OCI-LY1 (cell line): ENCODE measurements at regions not wholly inside any gene's neighbourhood (a gene's known extent, or its start where the extent isn't known, plus 50 kb on each side); places are given as distances from the start of the nearest gene placed in this dataset.

Experiments used
- H2AFZ ChIP-seq: fragments of 200-600 bp; sonication (generic), shearing (Covaris generic); 2 replicates; pipeline ENCODE4 v1.6.0; 2014; ENCODE audit warnings: antibody characterized with exemption, mild to moderate bottlenecking, low read length
- H3F3A ChIP-seq: fragments of 200-600 bp; sonication (generic), shearing (Covaris generic); 2 replicates; pipeline ENCODE4 v1.6.0; 2014; ENCODE audit warnings: mild to moderate bottlenecking, antibody characterized with exemption, low read length, moderate library complexity; ENCODE audit not compliant: insufficient read depth
- H3K27ac ChIP-seq: fragments of 200-600 bp; sonication (generic); 2 replicates; pipeline ENCODE4 v1.5.1; 2014; ENCODE audit warnings: low read length, mixed run types, mild to moderate bottlenecking, low read depth; ENCODE audit not compliant: poor library complexity, severe bottlenecking
- H3K27me3 ChIP-seq: fragments of 200-600 bp; sonication (generic); 2 replicates; pipeline ENCODE4 v1.6.0; 2014; ENCODE audit warnings: antibody characterized with exemption, mild to moderate bottlenecking, low read length, moderate library complexity; ENCODE audit not compliant: insufficient read depth
- H3K36me3 ChIP-seq: fragments of 200-600 bp; sonication (generic); 2 replicates; pipeline ENCODE4 v1.6.1; 2014; ENCODE audit warnings: mild to moderate bottlenecking, antibody characterized with exemption, low read length, moderate library complexity, mixed read lengths; ENCODE audit not compliant: insufficient read depth
- H3K4me1 ChIP-seq: fragments of 200-600 bp; sonication (generic); 2 replicates; pipeline ENCODE4 v1.5.1; 2014; ENCODE audit warnings: mild to moderate bottlenecking, low read length, moderate library complexity; ENCODE audit not compliant: insufficient read depth, severe bottlenecking
- H3K4me2 ChIP-seq: fragments of 200-600 bp; sonication (generic), shearing (Covaris generic); 2 replicates; pipeline ENCODE4 v1.6.1; 2014; ENCODE audit warnings: low read length
- H3K4me3 ChIP-seq: fragments of 200-600 bp; sonication (generic); 2 replicates; pipeline ENCODE4 v1.5.1; 2014; ENCODE audit warnings: low read length, low read depth, mild to moderate bottlenecking, mixed read lengths; ENCODE audit not compliant: poor library complexity, severe bottlenecking
- H3K79me2 ChIP-seq: fragments of 200-600 bp; shearing (Covaris generic); 2 replicates; pipeline ENCODE4 v1.6.1; 2016; ENCODE audit warnings: mixed run types, low read length, mixed read lengths; ENCODE audit not compliant: insufficient read depth
- H3K9ac ChIP-seq: fragments of 200-600 bp; sonication (generic), shearing (Covaris generic); 2 replicates; pipeline ENCODE4 v1.6.1; 2014; ENCODE audit warnings: mild to moderate bottlenecking, low read length, mixed read lengths
- H3K9me2 ChIP-seq: fragments of 200-600 bp; sonication (generic), shearing (Covaris generic); 2 replicates; pipeline ENCODE4 v1.6.1; 2014; ENCODE audit warnings: low read depth, mild to moderate bottlenecking, low read length, mixed read lengths
- H3K9me3 ChIP-seq: fragments of 200-600 bp; shearing (Covaris generic); 2 replicates; pipeline ENCODE4 v1.6.1; 2014; ENCODE audit warnings: low read length, mixed read lengths
- H4K20me1 ChIP-seq: fragments of 200-600 bp; sonication (generic), shearing (Covaris generic); 2 replicates; pipeline ENCODE4 v1.6.0; 2016; ENCODE audit warnings: mild to moderate bottlenecking, low read length; ENCODE audit not compliant: insufficient read depth
- EZH2 ChIP-seq: fragments of 200-600 bp; sonication (generic), shearing (Covaris generic); IDR thresholded peaks from 2 replicates; pipeline ENCODE4 v1.8.0; 2017; ENCODE audit warnings: borderline replicate concordance, mixed run types, mild to moderate bottlenecking, antibody characterized with exemption, low read length, moderate library complexity, mixed read lengths
- TF ChIP-seq, protein P1 (sequence below): fragments of 200-600 bp; sonication (generic), shearing (Covaris generic); IDR thresholded peaks from 2 replicates; pipeline ENCODE4 v1.5.1; 2017; ENCODE audit warnings: mild to moderate bottlenecking, antibody characterized with exemption, low read length, moderate library complexity, mixed read lengths

GRCh38 chr2:109685453-109685852 is 71.3 kb downstream of the SOWAHC start:
- Histone ChIP-seq H3K4me2 (no peak overlapping the region), H2AFZ (no peak overlapping the region), H3F3A (no peaks in the 10 kb centered on the region), H3K79me2 (no peaks in the 10 kb centered on the region), H4K20me1 (no peaks in the 10 kb centered on the region), H3K36me3 (no peaks in the 10 kb centered on the region), H3K27me3 (no peaks in the 10 kb centered on the region), H3K4me3 (no peak overlapping the region), H3K27ac (no peak overlapping the region), H3K9ac (no peak overlapping the region), H3K9me3 (no peaks in the 10 kb centered on the region), H3K9me2 (no peaks in the 10 kb centered on the region), H3K4me1 (no peaks in the 10 kb centered on the region)
- no peak for TF ChIP-seq EZH2
- TF ChIP-seq, protein P1, sequence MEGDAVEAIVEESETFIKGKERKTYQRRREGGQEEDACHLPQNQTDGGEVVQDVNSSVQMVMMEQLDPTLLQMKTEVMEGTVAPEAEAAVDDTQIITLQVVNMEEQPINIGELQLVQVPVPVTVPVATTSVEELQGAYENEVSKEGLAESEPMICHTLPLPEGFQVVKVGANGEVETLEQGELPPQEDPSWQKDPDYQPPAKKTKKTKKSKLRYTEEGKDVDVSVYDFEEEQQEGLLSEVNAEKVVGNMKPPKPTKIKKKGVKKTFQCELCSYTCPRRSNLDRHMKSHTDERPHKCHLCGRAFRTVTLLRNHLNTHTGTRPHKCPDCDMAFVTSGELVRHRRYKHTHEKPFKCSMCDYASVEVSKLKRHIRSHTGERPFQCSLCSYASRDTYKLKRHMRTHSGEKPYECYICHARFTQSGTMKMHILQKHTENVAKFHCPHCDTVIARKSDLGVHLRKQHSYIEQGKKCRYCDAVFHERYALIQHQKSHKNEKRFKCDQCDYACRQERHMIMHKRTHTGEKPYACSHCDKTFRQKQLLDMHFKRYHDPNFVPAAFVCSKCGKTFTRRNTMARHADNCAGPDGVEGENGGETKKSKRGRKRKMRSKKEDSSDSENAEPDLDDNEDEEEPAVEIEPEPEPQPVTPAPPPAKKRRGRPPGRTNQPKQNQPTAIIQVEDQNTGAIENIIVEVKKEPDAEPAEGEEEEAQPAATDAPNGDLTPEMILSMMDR = no peak

DNA sequence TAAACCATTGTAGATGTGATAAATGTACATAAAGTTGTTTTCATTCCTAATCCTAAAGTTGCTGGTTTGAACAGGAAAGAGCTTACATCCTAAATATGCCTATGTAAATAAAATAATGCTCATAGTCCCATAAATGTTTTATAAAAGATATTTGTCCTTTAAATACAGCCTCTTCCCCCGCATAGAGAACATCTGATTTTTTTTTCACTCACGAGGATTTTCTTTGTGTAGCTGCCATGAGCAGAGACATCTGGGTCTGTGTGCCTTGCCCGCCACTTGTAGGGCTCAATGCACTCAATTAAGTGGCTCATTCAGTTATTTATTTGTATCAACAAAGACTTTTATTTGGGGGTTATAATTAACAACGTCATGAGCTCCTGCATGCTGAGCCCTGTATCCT is 72.8 kb downstream of the SOWAHC start:
- Histone ChIP-seq H3K27me3 (no peaks in the 10 kb centered on the region), H3K4me2 (no peak overlapping the region), H3F3A (no peaks in the 10 kb centered on the region), H3K9me2 (no peaks in the 10 kb centered on the region), H3K27ac (no peak overlapping the region), H3K79me2 (no peaks in the 10 kb centered on the region), H3K4me3 (no peak overlapping the region), H3K9ac (no peak overlapping the region), H3K9me3 (no peaks in the 10 kb centered on the region), H2AFZ (no peak overlapping the region), H4K20me1 (no peaks in the 10 kb centered on the region), H3K4me1 (no peaks in the 10 kb centered on the region), H3K36me3 (no peaks in the 10 kb centered on the region)
- TF ChIP-seq EZH2 = no peak
- TF ChIP-seq, protein P1 = no peak

- H2AFZ ChIP-seq = no peak overlapping the region
- no peak overlapping the region for H3K4me3 ChIP-seq
- no peaks in the 10 kb centered on the region for H3K9me2 ChIP-seq
- no peaks in the 10 kb centered on the region for H3F3A ChIP-seq
- H3K4me2 ChIP-seq = no peak overlapping the region
- no peaks in the 10 kb centered on the region for H4K20me1 ChIP-seq
- H3K27me3 ChIP-seq = no peaks in the 10 kb centered on the region
- H3K36me3 ChIP-seq = no peaks in the 10 kb centered on the region
- no peaks in the 10 kb centered on the region for H3K4me1 ChIP-seq
- TF ChIP-seq EZH2 = no peak
- TF ChIP-seq, protein P1 = no peak
- H3K9ac ChIP-seq = no peak overlapping the region
- H3K27ac ChIP-seq = no peak overlapping the region
- no peaks in the 10 kb centered on the region for H3K9me3 ChIP-seq
- no peaks in the 10 kb centered on the region for H3K79me2 ChIP-seq
Observed at GRCh38 chr2:109689182-109689930, 75.2 kb downstream of the SOWAHC start.
